ENCODE measurements at regions not wholly inside any gene's neighbourhood (a gene's known extent, or its start where the extent isn't known, plus 50 kb on each side); places are given as distances from the start of the nearest gene placed in this dataset.

DNA sequence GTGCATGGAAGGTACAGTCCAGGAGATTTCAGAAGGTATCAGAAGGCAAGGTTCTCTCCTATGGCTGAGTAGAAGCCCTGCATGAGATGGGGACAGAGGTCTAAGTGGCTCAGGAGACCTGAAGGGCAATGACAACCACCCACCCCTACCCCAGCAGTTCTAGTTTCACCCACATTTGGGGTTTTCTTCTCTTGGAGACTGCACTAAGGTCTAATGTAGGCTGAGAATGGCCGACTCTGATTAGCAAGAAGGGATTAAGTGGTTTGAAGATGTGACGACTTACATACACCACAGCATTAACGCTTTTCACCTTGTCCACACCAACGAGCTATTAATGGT is 71.7 kb upstream of the SOX5 start:
- DNase-seq (ENCODE audit: low read depth in 4 of 4, low spot score in 1 of 4) = no peak

GRCh38 chr12:24020397-24021163 is 71.1 kb upstream of the SOX5 start:
- DNase-seq (ENCODE audit: low read depth in 4 of 4, low spot score in 1 of 4) = no peak

DNA sequence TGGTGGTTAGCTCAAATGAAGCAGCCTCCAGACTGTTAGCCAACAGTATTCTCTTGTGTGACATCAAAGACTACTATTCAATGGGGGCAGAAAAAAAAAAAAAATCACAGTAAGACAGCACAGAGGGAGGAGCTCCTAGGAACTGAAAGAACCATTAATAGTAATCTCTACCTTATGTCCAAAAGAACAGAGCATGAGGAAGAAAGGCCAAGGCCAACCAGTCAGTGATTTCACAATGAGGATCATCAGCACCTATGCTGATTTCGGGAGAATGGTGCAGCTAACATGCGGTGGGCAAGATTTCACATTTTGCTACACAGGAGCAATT is 66.3 kb upstream of the SOX5 start:
- DNase-seq (ENCODE audit: low read depth in 4 of 4, low spot score in 1 of 4) = no peak

DNA sequence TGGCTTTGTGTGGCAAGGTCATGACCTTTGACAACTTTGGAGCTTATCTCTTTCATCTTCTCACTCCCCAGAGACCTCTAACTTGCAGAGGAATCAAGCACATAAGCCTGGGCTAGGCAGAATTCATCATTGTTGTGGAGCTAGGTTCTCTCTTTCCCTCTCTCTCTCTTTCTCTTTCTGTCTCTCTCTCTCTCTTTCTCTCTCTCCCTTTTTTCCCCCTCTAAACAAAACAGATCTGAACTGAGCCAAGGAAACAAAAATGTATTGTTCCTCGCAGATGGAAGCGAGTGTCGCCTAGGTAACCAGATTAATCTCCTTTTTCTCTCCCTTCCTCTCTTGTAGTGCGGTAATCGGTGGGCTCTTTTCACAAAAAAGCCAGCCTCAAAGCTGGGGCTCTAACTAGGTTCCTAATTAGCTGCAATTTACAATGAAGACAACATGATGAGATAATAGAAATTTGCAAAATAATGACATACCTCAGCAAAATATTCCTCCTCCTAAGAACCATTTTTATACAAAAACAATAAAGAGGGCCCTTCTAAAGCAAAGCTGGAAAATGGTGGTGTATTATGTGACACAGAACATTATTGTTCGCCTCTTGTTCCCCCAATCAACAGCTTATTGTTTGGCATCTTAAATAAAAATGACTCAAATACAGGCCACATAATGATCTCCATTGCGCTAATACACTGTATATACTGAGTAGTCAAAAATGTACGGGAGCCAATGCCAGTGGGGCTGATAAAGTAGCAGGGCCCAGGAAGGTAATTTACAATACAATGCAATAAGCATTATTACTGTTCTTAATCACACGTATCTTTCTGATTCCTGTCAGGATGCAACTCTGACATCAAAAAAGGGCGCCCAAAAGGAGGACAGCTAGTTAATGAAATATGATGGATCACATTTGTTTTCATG is 65.7 kb upstream of the SOX5 start:
- DNase-seq (ENCODE audit: low read depth in 4 of 4, low spot score in 1 of 4) = no peak

- DNase-seq (ENCODE audit: low read depth in 4 of 4, low spot score in 1 of 4) = no peak
Measured at GRCh38 chr12:24014240-24014639, 64.8 kb upstream of the SOX5 start.

DNA sequence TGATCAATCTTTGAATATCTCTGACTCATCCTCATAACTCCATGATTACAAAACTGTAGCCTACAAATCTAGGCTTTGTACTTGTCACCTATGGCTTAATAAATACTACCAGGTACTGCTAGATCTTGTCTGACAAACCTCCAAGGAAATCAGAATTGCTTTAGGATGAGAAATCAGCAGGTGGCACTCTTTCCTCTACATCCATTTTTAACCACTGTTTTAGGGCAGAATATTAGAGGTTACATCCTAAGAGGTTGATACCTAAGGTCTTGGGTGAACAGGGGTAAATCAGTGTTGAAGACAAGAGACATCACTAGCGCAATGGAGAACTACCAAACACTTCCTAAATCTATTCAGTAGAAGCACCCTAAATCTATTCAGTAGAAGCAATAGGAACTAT is 63.1 kb upstream of the SOX5 start:
- DNase-seq (ENCODE audit: low read depth in 4 of 4, low spot score in 1 of 4) = no peak

- DNase-seq (ENCODE audit: low read depth in 4 of 4, low spot score in 1 of 4) = no peak
Measured at GRCh38 chr12:24011927-24012507, 62.5 kb upstream of the SOX5 start.

GRCh38 chr12:24008166-24008565 is 58.7 kb upstream of the SOX5 start:
- no peak for DNase-seq (ENCODE audit: low read depth in 4 of 4, low spot score in 1 of 4)

Measured in stimulated activated CD4-positive, alpha-beta T cell treated with anti-CD3 and anti-CD28 coated beads, Interleukin-1b, Interleukin-23, amount 100 ng/mL, for 24 hours (primary cell).